ENCODE measurements at regions not wholly inside any gene's neighbourhood (a gene's known extent, or its start where the extent isn't known, plus 50 kb on each side); places are given as distances from the start of the nearest gene placed in this dataset.
"Not testable (repeated sequence)": the region's sequence is repeated elsewhere in the genome, so short reads cannot be mapped to it uniquely, and the experiment has no call there.

- not testable (repeated sequence) for DNase-seq
Observed at GRCh38 chr16:87124405-87124804, 192.8 kb downstream of the C16orf95 start.

GRCh38 chr16:87125206-87126155 lies 191.7 kb downstream of the C16orf95 start:
- DNase-seq, result no peak

GRCh38 chr16:87126403-87127025 lies 190.7 kb downstream of the C16orf95 start:
- no peak for DNase-seq

GRCh38 chr16:87127061-87127765 lies 190.0 kb downstream of the C16orf95 start:
- no peak for DNase-seq

- DNase-seq, result no peak
Observed at GRCh38 chr16:87127766-87128147, 189.4 kb downstream of the C16orf95 start.

GRCh38 chr16:87129771-87130170 lies 187.4 kb downstream of the C16orf95 start:
- no peak for DNase-seq

GRCh38 chr16:87131061-87131995 lies 185.9 kb downstream of the C16orf95 start:
- DNase-seq, result no peak

- DNase-seq, result no peak
Observed at GRCh38 chr16:87131996-87132345, 185.2 kb downstream of the C16orf95 start.

- DNase-seq, result no peak
Observed at GRCh38 chr16:87132361-87133014, 184.7 kb downstream of the C16orf95 start.

- DNase-seq, result no peak
Observed at GRCh38 chr16:87133112-87133850, 183.9 kb downstream of the C16orf95 start.

- DNase-seq, result no peak
Observed at GRCh38 chr16:87133966-87134627, 183.1 kb downstream of the C16orf95 start.

GRCh38 chr16:87134628-87134995 lies 182.6 kb downstream of the C16orf95 start:
- no peak for DNase-seq

GRCh38 chr16:87135246-87136030 lies 181.8 kb downstream of the C16orf95 start:
- DNase-seq, result no peak

- no peak for DNase-seq
Observed at GRCh38 chr16:87138316-87138715, 178.9 kb downstream of the C16orf95 start.

GRCh38 chr16:87138738-87139267 lies 178.4 kb downstream of the C16orf95 start:
- DNase-seq, result no peak

- DNase-seq, result no peak
Observed at GRCh38 chr16:87140211-87141200, 176.7 kb downstream of the C16orf95 start.

- DNase-seq, result no peak
Observed at GRCh38 chr16:87141402-87141801, 175.8 kb downstream of the C16orf95 start.

- no peak for DNase-seq
Observed at GRCh38 chr16:87143661-87144121, 173.5 kb downstream of the C16orf95 start.
